ENCODE measurements at regions not wholly inside any gene's neighbourhood (a gene's known extent, or its start where the extent isn't known, plus 50 kb on each side); places are given as distances from the start of the nearest gene placed in this dataset.

DNA sequence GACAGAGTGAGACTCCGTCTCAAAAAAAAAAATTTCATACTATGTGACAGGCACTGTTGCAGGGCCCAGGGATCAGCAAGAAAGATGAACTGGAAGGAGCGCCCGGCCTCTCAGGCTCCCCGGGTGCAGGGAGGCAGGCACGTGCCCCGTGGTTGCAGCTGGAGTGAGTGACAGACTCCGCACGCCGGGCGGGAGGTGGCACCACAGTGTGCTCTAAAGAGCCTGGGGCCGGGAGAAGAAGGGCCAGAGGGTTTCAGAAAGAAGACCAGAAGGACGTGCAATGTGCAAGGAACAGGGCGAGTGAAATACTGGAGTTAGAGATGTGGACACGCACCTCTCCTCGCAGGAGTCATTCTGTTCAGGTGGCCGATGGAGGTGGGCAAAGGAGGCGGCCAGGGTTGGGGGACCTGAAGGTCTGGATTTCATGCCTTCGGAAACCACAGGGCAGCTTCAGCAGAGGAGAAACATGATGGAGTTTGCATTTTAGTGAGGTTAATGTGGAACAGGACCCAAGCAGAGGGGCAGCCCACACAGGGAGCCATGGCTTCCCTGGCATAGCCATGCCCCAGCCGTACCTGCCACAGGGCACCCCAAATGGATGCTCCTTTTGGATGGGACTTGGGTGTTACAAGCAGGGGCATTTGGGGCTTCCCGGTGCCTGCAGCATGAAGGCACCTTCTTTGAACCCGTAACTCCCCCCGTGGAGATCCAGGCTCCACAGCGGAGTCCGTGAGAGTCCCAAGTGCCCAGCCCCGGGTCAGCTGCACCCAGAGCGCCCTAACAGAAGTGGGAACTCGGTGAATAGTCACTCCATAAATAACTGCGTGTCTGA is 226.2 kb downstream of the ERMARD start:
- Histone ChIP-seq H3K4me1 (no peaks in the 10 kb centered on the region), H3K27me3 (no peaks in the 10 kb centered on the region), H3K36me3 (replicated peaks in 1 of 2; ENCODE audit: insufficient read depth in 1 of 2, low read depth in 2 of 2) (no peaks in the 10 kb centered on the region), H3K9me3 (no peaks in the 10 kb centered on the region), H3K4me3 (no peak overlapping the region), H3K27ac (no peak overlapping the region)
- 83 to 84% methylated on average over 27 to 28 of the region's 28 CpGs for WGBS, 2 donors
- no peak for TF ChIP-seq POLR2A (IDR thresholded peaks at IDR 0.05)
- TF ChIP-seq, protein P1, sequence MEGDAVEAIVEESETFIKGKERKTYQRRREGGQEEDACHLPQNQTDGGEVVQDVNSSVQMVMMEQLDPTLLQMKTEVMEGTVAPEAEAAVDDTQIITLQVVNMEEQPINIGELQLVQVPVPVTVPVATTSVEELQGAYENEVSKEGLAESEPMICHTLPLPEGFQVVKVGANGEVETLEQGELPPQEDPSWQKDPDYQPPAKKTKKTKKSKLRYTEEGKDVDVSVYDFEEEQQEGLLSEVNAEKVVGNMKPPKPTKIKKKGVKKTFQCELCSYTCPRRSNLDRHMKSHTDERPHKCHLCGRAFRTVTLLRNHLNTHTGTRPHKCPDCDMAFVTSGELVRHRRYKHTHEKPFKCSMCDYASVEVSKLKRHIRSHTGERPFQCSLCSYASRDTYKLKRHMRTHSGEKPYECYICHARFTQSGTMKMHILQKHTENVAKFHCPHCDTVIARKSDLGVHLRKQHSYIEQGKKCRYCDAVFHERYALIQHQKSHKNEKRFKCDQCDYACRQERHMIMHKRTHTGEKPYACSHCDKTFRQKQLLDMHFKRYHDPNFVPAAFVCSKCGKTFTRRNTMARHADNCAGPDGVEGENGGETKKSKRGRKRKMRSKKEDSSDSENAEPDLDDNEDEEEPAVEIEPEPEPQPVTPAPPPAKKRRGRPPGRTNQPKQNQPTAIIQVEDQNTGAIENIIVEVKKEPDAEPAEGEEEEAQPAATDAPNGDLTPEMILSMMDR (IDR thresholded peaks at IDR 0.05), result no peak
- intact Hi-C loops (cut with DNase I), result no loop called here
- DNase-seq (peak in 1 of 4 donors; percentile 2), ATAC-seq (no peak)

DNA sequence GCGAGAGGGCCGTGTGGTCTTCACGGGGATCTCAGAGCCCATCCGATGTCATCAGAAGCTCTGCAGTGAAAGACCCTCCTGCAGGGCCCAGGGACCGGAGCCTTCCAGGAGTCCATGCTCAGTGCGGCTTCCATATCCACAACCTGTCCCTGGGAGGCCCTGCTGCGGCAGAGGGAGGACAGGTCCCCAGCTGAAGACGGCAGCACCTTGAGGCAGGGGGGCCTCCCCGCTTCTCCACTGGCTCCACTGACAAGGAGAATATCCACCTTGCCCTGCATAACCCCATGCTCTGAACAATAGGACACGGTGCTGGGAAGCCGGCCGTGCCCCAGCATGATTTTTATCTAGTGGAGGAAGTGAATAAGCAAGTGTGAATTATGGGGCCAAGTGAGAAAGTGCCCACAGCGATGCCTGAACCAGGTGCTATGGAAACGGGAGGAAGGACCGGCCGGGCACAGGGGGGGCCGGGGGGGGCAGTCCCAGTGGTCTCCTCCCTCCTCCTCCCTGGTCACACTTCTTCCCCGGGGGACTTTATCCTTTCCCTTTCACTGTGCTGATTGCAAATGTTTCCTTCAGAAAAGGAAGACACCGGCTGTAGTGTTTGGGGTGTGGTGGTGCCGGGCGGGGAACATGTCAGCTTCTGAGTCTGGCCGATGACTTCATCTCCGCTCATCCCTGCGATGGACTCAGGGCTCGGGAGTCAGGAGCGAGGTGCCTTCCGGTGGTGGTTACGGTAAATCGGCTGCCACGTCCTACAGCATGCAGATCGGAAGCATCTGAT is 225.1 kb downstream of the ERMARD start:
- WGBS, 2 donors, result 63 to 69% methylated on average over 25 to 31 of the region's 31 CpGs
- no peak for ATAC-seq

DNA sequence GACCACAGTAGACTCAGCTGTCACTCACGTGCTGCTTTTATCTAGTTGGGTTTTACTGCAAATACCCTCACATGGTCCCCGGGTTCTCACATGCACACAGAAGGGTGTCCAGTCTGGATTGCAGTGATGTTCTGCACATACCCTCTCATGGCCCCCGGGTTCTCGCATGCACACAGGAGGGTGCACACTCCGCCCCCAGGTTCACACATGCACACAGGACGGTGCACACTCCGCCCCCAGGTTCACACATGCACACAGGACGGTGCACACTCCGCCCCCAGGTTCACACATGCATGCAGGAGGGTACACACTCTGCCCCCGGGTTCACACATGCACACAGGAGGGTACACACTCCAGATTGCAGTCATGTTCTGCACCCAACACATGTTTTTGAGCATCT is 224.3 kb downstream of the ERMARD start:
- H3K36me3 ChIP-seq (replicated peaks in 1 of 2; ENCODE audit: insufficient read depth in 1 of 2, low read depth in 2 of 2), result no peaks in the 10 kb centered on the region
- H3K27me3 ChIP-seq, result no peaks in the 10 kb centered on the region
- TF ChIP-seq, protein P1 (IDR thresholded peaks at IDR 0.05), result no peak
- TF ChIP-seq POLR2A (IDR thresholded peaks at IDR 0.05), result no peak
- WGBS, 2 donors, result 73 to 82% methylated on average over 3 to 10 of the region's 10 CpGs
- ATAC-seq, result no peak
- no peak overlapping the region for H3K27ac ChIP-seq
- H3K9me3 ChIP-seq, result no peaks in the 10 kb centered on the region
- no peaks in the 10 kb centered on the region for H3K4me1 ChIP-seq
- DNase-seq, result peak in 1 of 4 donors; percentile 0
- no peak overlapping the region for H3K4me3 ChIP-seq
- intact Hi-C loops (cut with DNase I), result no loop called here

More for the DNA sequence above, 225.1 kb downstream of the ERMARD start:
- H3K4me1 ChIP-seq, result no peaks in the 10 kb centered on the region
- intact Hi-C loops (cut with DNase I), result no loop called here
- no peaks in the 10 kb centered on the region for H3K36me3 ChIP-seq (replicated peaks in 1 of 2; ENCODE audit: insufficient read depth in 1 of 2, low read depth in 2 of 2)
- H3K27ac ChIP-seq, result no peak overlapping the region
- H3K27me3 ChIP-seq, result no peaks in the 10 kb centered on the region
- no peaks in the 10 kb centered on the region for H3K9me3 ChIP-seq
- TF ChIP-seq, protein P1 (IDR thresholded peaks at IDR 0.05), result no peak
- TF ChIP-seq POLR2A (IDR thresholded peaks at IDR 0.05), result no peak
- H3K4me3 ChIP-seq, result no peak overlapping the region
- peak in 1 of 4 donors; percentile 2 for DNase-seq

DNA sequence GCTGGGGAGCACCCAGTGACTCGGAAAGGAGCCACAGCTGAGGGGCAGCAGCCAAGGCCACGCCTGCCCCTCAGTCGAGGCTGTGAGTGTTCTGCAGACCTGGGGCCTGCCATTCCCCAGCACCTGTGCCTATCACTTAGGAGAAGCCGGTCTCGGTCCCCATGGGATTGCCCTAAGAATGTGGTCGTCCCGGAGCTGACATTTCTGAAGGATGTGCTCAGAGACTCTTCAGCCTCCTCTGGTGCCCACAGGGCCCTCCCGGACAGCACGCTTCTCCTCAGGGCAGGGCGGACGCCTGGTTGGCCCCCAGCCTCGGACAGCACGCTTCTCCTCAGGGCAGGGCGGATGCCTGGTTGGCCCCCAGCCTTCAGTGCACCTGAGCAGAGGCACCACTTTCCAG is 223.9 kb downstream of the ERMARD start:
- Histone ChIP-seq H3K9me3 (no peaks in the 10 kb centered on the region), H3K36me3 (replicated peaks in 1 of 2; ENCODE audit: insufficient read depth in 1 of 2, low read depth in 2 of 2) (no peaks in the 10 kb centered on the region), H3K4me3 (no peak overlapping the region), H3K27me3 (no peaks in the 10 kb centered on the region), H3K4me1 (no peaks in the 10 kb centered on the region), H3K27ac (no peak overlapping the region)
- DNase-seq, result peak in 1 of 4 donors; percentile 1
- TF ChIP-seq, protein P1 (IDR thresholded peaks at IDR 0.05), result no peak
- no peak for TF ChIP-seq POLR2A (IDR thresholded peaks at IDR 0.05)
- ATAC-seq, result no peak
- intact Hi-C loops (cut with DNase I), result no loop called here
- 70 to 85% methylated on average over 2 to 14 of the region's 14 CpGs for WGBS, 2 donors

Measured in body of pancreas (tissue), 4 donors.